ENCODE measurements at regions not wholly inside any gene's neighbourhood (a gene's known extent, or its start where the extent isn't known, plus 50 kb on each side); places are given as distances from the start of the nearest gene placed in this dataset.
A peak's percentile ranks its signal among the peaks of the same experiment; 100 is the strongest.
"Not testable (repeated sequence)": the region's sequence is repeated elsewhere in the genome, so short reads cannot be mapped to it uniquely, and the experiment has no call there.

DNA sequence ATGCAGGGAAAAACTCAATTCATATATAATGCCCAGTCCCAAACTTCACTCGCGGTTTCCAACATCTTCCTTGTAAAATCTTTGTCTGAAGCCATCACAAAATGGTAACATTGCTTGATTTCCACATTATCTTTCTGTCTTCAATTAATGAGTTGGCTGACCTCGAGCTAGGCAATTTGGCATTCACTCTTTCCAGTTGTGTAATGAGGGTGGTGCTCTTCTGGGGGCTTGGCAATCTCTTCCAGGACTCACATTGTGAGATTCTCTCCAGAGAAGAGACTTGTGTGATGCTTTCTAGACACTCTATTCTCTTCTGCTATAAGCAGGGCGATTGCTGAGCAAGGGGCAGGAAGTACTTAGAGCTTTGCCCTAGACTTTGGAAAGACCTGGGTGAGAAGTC lies 179.5 kb downstream of the JCAD start:
- DNase-seq = no peak

DNA sequence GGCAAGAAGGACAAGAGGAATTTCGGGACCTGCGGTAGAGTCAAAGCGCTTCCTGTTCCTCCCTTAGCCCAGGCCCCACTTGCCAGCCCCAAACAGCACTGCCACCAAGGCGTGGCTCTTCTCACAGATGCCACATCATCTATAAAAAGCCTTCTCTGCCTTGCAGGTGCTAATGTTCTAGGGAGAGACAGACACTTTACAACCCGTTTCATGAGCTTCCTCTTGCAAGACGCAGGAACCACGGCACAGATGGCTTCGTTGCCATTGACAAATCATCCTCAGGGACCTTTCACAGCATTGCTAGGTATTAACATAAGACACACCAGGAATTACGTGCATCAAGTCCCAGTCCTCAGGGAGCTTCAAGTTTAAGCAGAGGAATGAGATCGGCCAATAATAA lies 180.9 kb downstream of the JCAD start:
- no peak for DNase-seq

DNA sequence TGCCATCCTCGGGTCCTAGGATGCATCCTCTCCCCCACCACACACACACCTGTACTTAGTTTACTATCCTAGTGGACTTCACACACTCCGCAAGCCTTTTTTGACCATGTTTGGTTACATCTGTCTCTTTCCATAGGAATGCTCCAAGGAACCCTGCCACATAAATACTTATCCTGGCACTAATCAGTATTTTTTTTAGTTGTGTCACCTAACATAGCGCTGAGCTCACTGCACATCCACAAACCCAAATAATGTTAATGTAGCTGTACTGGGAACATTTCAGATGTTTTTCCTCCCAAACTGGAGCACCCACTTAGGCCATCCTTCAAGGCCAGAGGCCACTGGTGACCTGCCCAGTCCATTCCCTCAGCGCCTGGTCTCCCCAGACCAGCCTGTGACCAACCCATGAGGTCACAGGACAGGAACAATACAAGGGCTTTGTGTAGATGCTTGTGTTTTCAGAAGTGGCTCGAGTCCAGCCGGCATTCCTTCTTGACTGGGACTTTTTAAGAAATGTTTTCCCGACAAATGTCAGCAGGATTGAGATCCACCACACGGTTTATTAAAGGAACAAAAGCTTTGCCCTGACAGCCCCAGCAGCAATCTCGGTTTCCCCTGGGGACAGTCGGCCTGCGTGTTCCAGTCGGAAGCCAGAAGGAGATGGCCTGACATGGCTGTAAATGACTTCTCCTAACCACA lies 181.4 kb downstream of the JCAD start:
- DNase-seq = no peak

DNA sequence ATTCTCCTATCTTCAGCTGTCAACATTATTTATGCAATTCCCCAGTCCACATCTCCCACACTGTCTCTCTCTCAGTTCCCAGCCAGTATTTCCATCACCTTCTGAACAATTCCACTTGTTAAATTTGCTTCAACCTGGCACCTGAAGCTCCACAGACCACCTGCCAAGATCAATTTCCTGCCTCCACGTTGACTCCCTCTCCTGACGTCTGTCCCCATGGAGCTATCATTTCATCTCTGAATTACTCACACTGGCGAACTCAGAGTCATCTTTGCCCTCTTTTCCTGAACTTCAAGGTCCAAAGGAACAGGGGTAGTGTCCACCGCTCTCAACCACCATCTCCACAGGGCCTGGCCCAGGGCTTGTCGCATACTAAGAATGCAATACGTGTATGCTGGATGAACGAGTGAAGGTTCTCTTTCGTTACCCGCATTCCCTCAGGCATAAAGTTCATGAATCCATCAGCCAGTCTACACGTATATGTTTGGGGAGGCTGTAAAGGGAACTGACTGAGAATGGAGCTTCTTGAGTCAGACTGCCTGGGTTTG lies 183.3 kb downstream of the JCAD start:
- no peak for DNase-seq

DNA sequence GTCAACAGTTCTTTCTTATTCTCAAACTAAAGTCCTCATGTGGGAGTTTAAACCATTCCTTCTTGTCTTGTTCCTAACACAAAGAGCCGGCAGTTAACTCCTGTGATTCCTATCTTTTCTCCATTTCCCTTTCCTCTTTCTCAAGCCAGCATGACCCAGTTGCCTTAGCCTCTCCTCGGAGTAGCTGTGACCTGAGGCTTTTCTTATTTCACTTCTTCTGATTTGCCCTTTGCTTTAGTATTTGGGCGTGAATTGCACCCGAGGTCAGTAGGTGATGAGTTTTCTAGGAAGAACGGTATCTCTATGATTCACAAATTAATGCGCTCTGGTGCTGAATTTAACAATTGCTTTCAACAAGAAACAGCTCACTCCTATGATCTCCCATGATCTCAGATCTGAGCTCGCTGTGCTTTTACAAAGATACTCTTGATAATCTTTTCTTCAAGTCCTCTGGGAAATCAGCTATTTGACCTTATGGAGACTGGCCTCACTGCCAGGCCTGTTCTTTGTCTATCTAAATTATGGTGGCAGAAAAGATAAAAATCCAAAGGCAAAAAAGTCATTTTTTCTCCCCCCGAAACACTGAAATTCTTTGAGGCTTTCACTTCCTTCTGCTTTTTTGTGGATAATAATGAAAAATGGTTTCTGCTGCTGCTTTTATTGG lies 184.6 kb downstream of the JCAD start:
- no peak for DNase-seq

DNA sequence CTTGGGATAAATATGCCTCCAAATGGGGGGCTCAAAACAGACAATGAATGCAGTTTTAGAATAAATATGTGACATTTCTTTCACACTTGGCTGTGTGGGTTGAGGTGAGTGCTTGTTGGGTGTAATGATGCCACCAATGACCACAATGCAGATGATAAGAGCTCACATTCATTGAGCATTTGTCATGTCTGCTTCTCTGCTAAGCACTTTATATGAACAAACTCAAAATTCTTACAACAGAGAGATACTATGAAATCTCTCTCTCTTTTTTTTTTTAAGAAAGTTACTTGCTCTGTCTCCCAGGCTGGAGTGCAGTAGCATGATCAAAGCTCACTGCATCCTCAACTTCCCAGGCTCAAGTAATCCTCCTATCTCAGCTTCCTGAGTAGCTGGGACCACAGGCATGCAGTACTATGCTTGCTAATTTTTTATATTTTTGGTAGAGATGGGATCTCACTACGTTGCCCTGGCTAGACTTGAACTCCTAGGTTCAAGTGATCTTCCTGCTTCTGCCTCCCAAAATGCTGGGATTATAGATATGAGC lies 185.4 kb downstream of the JCAD start:
- no peak for DNase-seq

DNA sequence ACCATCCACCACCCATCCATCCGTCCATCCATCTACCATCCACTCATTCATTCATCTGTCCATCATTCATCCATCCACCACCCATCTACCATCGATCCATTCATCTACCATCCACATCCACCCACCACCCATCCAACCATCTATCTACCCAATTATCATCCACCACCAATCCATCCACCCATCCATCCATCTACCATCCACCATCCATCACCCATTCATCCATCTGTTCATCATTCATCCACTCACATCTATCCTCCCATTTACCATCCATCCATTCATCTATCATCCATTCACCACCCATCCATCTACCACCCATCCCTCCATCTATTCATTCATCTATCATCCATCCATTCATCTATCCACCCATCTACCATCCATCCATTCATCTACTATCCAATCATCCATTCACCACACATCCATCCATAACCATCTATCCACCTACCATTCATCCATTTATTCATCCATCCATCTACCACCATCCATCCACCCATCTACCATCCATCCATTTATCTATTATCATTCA lies 188.8 kb downstream of the JCAD start:
- DNase-seq = no peak

DNA sequence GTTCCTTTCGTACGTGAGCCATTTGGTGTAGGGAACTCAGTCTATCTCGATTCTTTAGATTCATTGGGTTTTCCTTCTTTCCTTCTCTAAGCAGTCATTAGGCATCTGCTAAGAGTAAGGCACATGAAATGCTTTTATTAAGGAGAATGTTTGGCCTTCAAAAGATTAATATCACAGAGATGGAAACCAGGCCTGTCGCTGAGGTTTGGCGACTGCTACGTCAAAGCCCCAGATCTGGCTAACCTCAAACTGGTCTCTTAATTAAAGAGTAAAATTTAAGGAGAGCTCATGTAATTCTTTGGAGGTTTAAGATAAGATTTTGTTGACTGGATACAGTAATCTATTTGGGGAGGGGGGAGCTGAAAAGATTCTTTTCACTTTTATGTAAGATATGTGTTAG lies 189.8 kb downstream of the JCAD start:
- no peak for DNase-seq

DNA sequence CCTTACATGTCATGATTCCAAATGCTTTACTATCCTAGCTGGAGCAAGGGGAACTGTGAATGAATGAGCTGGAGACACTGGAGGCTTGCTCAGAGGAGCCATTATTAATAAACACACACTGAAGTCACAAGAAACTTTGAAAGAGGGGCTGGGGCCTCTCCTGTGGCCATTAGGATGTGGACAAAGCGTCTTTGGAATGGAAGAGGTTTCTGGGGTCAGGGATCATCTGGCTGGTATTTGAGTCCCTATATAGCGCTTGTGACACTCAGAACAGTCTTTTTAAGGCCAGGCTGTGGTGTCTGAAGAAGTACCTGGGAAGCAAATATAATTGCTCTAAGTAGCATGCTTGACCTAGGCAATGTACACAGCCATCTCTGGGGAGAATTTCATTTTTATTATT lies 193.0 kb downstream of the JCAD start:
- no peak for DNase-seq

DNA sequence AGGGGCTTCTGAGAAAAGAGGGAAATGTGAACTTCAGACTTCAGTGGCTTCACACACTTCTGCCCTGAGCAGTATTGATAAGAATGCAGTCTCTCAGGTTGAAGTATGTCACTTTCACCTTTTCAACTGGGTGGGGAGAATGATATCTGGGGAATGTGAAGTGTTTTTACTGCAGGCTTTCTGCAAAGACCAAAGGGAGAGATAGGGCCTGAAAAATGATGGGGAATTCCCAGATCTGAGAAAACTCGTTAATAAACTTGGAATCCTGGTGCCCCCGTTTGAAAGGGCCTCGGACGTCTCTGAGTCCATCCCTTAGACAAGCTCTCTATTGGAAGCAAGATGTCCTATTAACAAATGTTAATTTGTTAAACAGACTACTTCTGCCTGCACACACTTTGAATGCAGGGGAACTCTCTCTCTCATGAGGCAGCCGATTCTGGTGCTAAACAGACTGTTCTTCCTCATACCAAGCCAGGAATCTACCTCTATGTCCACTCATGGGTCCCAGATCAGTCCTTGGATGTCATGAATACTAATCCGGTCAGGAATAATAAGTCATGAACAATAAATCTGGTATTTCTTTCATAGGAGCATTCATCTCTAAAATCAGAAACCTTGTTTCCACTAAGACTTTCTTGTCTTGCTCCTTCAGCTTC lies 193.6 kb downstream of the JCAD start:
- no peak for DNase-seq

DNA sequence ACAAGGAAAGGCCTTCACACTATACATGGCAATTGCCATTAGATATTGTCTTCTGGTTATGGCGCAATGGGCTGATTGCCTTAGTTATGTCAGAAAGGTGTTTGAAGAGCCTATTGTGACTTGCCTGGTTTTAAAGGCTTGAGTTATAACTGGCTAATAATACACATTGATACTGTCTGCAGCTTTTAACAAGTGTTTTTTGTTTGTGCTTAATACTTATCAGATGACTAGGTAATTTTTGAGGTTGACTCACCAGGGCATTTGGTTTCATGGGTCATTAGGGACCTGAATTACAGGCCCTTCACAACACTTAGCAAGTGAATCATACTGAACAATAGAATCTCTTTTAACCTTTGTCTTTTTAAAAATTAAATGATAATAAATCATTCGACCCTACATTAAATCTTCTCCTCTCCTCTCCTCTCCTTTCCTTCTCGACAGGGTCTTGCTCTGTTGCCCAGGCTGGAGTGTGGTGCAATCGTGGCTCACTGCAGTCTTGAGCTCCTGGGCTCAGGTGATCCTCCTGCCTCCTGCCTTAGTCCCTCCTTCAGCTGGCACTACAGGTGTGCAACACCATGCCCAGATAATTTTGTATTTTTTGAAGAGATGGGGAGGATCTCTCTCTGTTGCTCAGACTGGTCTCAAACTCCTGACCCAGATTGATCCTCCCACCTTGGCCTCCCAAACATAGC lies 196.3 kb downstream of the JCAD start:
- peak; percentile 83 for DNase-seq

DNA sequence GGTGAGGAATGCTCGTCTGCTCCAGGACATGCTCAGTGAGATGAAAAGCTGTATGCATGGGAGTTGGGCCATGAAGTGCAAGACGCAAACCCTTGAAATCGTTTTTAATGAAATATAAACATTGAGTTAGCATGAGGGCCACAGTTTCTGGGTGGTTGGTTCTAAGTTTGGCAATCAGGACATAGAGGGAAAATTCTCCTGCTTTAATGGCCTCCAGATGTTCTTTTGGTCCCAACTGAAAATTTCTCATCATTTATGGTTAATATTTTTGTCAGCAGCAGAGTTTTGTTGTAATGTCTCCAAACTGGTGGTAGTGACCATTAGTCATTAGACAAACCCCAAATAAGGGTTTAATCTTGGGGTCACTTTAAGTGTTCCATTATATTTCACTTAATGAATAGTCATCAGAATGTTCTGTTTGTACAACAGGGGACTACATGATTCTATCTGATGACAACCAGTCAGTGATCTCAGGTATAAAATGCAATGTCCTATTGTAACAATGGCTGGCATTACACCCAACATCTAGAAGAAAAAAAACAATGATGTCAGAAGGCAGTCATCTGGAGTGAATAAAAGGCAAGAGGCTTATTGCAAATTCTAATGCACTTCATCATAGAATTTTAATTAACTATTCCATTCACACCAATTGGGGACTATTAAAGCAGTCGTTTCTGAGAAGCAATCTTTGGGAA lies 197.4 kb downstream of the JCAD start:
- DNase-seq = peak; percentile 87

DNA sequence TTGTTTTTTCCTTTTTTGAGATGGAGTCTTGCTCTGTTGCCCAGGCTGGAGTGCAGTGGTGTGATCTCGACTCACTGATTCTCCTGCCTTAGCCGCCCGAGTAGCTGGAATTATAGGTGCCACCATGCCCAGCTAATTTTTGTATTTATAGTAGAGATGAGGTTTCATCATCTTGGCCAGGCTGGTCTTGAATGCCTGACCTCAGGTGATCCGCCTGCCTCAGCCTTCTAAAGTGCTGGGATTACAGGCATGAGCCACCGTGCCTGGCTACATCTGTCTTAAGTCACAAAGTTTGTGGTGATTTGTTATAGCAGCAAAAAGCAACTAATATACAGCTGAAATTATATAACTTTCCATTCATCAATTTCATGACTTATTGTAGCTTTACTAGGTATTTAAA lies 198.2 kb downstream of the JCAD start:
- DNase-seq = not testable (repeated sequence)

DNA sequence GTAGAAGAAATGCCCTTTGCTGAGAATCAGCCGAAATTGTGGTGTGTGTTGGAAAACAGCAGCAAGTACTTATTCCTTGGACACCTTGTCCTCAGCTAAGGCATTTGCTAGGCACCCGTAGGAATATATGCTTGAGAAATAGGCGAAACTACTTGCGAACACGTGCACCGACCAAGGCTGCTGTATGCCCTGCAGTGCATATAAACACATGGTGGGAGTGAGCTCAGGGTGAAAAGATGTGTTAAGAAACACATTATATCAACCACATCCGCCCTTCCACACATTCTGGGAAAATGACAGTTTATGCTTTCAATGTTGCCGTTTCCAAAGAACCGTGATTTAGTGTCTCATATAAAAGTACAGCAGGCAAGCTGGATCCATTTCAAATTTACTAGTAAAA lies 199.2 kb downstream of the JCAD start:
- DNase-seq = peak; percentile 88

DNA sequence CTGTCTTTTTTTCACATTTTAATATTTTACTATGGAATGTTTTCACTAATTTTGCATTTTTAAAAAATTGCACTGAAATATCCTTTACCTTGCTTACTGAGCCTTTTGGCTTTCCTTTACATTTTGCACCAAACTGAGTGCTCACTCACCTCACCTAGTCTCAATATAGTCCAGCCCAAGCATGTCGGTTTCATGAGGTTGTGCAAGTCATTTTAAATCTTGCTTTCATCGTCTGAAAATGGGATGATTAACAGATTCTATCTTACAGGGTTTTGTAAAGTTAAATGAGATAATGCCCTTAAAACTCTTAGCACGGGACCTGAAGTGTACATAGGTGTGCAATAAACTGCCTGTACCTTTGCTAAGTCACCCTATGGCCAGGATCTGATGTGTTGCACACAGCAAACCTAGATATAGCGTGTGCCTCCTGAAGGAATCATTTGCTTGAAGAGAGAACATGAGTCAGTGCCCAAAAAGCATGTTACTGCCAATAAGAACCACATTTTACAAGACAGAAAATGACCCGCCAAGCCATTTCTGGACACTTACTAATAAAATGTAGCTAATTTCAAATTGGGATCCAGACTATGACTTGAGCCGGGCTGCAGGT lies 199.8 kb downstream of the JCAD start:
- peak; percentile 21 for DNase-seq

DNA sequence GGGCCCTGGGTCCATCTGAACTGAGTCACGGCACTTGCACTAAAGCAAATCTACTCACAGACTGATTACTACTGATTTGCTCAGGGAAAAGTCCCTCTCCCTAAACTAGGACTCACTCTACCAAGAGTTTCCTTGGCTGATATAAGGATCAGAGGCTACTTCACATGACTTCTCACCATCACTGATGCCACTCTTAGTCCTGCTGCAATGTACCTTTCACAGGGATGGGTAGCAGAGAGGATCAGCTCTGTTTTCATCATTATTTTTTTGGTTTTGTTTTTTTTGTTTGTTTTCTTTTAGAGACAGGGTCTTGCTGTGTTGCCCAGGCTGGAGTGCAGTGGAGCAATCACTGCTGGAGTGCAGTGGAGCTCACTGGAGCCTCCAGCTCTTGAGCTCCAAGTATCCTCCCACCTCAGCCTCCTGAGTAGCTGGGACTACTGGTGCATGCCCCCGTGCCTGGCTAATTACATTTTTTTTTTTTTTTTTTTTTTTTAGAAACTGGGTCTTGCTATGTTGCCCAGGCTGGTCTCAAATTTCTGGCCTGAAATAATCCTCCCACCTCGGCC lies 200.6 kb downstream of the JCAD start:
- no peak for DNase-seq

DNA sequence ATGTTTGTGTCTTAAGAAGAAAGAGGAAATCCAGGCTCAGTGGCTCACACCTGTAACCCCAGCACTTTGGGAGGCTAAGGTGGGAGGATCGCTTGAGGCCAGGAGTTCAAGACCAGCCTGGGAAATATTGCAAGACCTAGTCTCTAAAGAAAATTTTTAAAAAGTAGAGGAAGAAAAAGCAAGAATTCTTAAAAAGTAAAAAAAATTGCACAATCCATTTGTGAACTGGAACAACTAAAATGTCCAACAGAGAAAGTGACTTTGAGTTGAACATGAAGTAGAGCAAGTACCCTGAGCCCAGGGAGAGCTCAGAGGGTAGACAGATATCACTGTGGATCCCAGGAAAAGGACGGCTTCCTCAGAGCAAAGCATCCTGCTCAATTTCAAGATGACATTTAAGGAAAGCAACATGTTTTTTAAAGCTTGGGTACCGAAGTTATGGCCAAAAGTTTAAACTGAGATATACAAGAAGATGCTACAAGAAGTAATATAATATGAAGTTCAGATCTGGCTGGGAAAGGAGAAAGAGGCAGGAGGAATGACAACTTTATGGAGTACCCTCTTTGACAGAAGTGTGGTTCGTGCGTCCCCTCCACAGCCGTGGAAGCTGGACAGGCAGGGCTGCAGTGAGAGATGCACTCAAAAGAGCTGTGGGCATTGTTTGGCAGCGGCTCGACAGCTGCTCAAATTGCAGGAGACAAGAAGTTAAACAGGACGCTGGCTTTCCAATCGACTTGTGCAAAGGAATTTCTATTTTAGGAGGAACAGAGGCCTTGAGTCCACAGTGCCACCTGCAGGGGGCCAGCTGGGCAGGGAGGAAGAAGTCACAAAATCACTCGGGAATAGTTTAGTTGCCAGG lies 201.3 kb downstream of the JCAD start:
- DNase-seq = peak; percentile 62

DNA sequence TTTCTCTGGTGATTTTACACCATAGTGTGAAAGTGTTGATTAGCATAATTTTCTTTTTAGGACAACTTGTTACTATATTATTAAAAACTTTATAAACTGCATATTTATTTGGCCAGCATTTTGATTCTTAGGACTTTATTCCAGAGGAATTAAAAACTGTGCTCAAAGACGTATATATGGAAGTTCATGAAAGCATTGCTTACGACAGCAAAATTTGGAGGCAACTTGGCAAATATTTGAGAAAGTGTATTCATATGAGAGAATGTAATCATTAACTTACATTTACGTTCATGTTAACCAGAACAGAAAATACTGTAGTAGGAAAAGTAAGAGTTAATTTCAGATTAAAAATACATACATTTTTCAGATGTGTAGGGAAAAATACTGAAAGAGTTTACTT lies 203.1 kb downstream of the JCAD start:
- no peak for DNase-seq

DNA sequence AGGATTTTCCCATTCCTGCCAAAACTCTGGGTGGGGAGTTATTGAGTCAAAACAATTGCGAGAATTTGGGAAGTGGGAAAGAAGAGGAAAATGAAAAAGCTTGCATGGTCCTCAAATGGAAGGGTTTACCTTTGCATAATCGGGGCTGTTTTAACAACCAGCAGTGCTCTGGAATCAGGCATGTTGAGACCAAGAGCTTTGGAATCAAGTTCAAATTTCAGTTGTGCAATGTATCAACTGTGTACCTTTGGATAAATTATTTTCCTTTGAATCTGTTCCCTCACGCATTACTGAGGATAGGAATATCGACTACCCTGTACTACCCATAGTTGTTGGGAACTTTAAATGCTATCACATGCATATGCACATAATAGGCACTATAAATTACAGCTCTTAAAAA lies 205.5 kb downstream of the JCAD start:
- DNase-seq = no peak

DNA sequence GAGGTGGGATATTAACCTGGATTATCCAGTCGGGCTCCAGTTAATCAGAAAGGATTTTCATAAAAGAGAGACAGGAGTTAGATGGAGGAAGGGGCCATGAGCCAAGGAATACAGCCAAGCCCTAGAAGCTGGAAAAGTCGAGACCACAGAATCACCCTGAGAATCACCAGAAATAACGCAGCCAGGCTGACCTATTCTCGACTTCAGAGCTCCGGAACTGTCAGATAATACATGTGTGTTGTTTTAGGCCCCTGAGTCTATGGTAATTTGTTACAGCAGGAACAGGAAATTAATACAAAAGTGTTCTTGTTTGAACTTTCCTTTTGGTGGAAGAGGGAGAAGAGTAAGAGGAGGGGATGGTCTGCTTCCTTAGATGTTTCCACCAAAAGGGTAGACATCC lies 208.1 kb downstream of the JCAD start:
- DNase-seq = no peak
